ENCODE measurements at regions not wholly inside any gene's neighbourhood (a gene's known extent, or its start where the extent isn't known, plus 50 kb on each side); places are given as distances from the start of the nearest gene placed in this dataset.
"Not testable (repeated sequence)": the region's sequence is repeated elsewhere in the genome, so short reads cannot be mapped to it uniquely, and the experiment has no call there.

GRCh38 chr1:60251426-60251825 lies 177.9 kb upstream of the C1orf87 start:
- no peak for DNase-seq (ENCODE audit: low read depth)
- no peak for TF ChIP-seq CTCF (IDR thresholded peaks at IDR 0.05; ENCODE audit: low read depth, low read length, missing control alignments)
- in situ Hi-C loops (cut with HindIII; ENCODE audit: low sequenced_read_pairs) = no loop called here
- no peak overlapping the region for H3K4me3 ChIP-seq (ENCODE audit: low read depth, low read length)

GRCh38 chr1:60247467-60247866 lies 173.9 kb upstream of the C1orf87 start:
- in situ Hi-C loops (cut with HindIII; ENCODE audit: low sequenced_read_pairs); H3K4me3 ChIP-seq (ENCODE audit: low read depth, low read length); DNase-seq (ENCODE audit: low read depth): not testable (repeated sequence)

- TF ChIP-seq CTCF (IDR thresholded peaks at IDR 0.05; ENCODE audit: low read depth, low read length, missing control alignments) = no peak
- in situ Hi-C loops (cut with HindIII; ENCODE audit: low sequenced_read_pairs) = no loop called here
- DNase-seq (ENCODE audit: low read depth) = no peak
- H3K4me3 ChIP-seq (ENCODE audit: low read depth, low read length) = no peak overlapping the region
Observed at GRCh38 chr1:60245324-60245723, 171.8 kb upstream of the C1orf87 start.

GRCh38 chr1:60244906-60245305 lies 171.3 kb upstream of the C1orf87 start:
- no peak overlapping the region for H3K4me3 ChIP-seq (ENCODE audit: low read depth, low read length)
- in situ Hi-C loops (cut with HindIII; ENCODE audit: low sequenced_read_pairs) = no loop called here
- TF ChIP-seq CTCF (IDR thresholded peaks at IDR 0.05; ENCODE audit: low read depth, low read length, missing control alignments) = no peak
- no peak for DNase-seq (ENCODE audit: low read depth)

GRCh38 chr1:60235275-60235674 lies 161.7 kb upstream of the C1orf87 start:
- in situ Hi-C loops (cut with HindIII; ENCODE audit: low sequenced_read_pairs) = no loop called here
- DNase-seq (ENCODE audit: low read depth) = no peak
- H3K4me3 ChIP-seq (ENCODE audit: low read depth, low read length) = no peak overlapping the region

GRCh38 chr1:60234776-60235175 lies 161.2 kb upstream of the C1orf87 start:
- in situ Hi-C loops (cut with HindIII; ENCODE audit: low sequenced_read_pairs) = no loop called here
- DNase-seq (ENCODE audit: low read depth) = no peak
- TF ChIP-seq CTCF (IDR thresholded peaks at IDR 0.05; ENCODE audit: low read depth, low read length, missing control alignments) = no peak
- no peak overlapping the region for H3K4me3 ChIP-seq (ENCODE audit: low read depth, low read length)

More at GRCh38 chr1:60235275-60235674, 161.7 kb upstream of the C1orf87 start:
- TF ChIP-seq CTCF (IDR thresholded peaks at IDR 0.05; ENCODE audit: low read depth, low read length, missing control alignments) = no peak

GRCh38 chr1:60229821-60230220 lies 156.3 kb upstream of the C1orf87 start:
- DNase-seq (ENCODE audit: low read depth) = no peak
- H3K4me3 ChIP-seq (ENCODE audit: low read depth, low read length) = no peak overlapping the region
- TF ChIP-seq CTCF (IDR thresholded peaks at IDR 0.05; ENCODE audit: low read depth, low read length, missing control alignments) = no peak
- in situ Hi-C loops (cut with HindIII; ENCODE audit: low sequenced_read_pairs) = no loop called here
